Astrocyte (in vitro differentiated cells and primary cell): ENCODE measurements at regions not wholly inside any gene's neighbourhood (a gene's known extent, or its start where the extent isn't known, plus 50 kb on each side); places are given as distances from the start of the nearest gene placed in this dataset.
A peak's percentile ranks its signal among the peaks of the same experiment; 100 is the strongest.

Source experiments
- DNase-seq: peaks from one replicate; pipeline ENCODE4 v3.0.0-alpha.2; 2010; ENCODE audit warnings: low read depth
- FAIRE-seq: peaks from 2 replicates; lab custom pipeline; 2011; peaks lifted over from hg19 to GRCh38; lab: Jason Lieb, UNC
- H2AFZ ChIP-seq: 2 replicates; pipeline ENCODE4 v1.6.0; 2012; ENCODE audit warnings: low read depth, low read length, inconsistent platforms
- H3K27ac ChIP-seq: 2 replicates; pipeline ENCODE4 v1.5.1; 2011; ENCODE audit warnings: low read depth, low read length, inconsistent platforms
- H3K27me3 ChIP-seq: 2 replicates; pipeline ENCODE4 v1.6.0; 2011; ENCODE audit warnings: low read length, inconsistent platforms; ENCODE audit not compliant: insufficient read depth
- H3K36me3 ChIP-seq: 2 replicates; pipeline ENCODE4 v1.5.1; 2011; ENCODE audit warnings: low read length, inconsistent platforms; ENCODE audit not compliant: insufficient read depth
- H3K4me1 ChIP-seq: 2 replicates; pipeline ENCODE4 v1.5.1; 2011; ENCODE audit warnings: low read length, inconsistent platforms; ENCODE audit not compliant: insufficient read depth
- H3K4me2 ChIP-seq: 2 replicates; pipeline ENCODE4 v1.6.0; 2012; ENCODE audit warnings: low read length, inconsistent platforms
- H3K4me3 ChIP-seq: 2 replicates; pipeline ENCODE4 v1.5.1; 2011; ENCODE audit warnings: low read depth, mild to moderate bottlenecking, low read length, inconsistent platforms; ENCODE audit not compliant: insufficient read depth
- H3K79me2 ChIP-seq: 2 replicates; pipeline ENCODE4 v1.6.0; 2012; ENCODE audit warnings: mild to moderate bottlenecking, low read length, inconsistent platforms; ENCODE audit not compliant: insufficient read depth
- H3K9ac ChIP-seq: 2 replicates; pipeline ENCODE4 v1.6.0; 2012; ENCODE audit warnings: mild to moderate bottlenecking, low read length, inconsistent platforms
- H3K9me3 ChIP-seq: 2 replicates; pipeline ENCODE4 v1.5.1; 2012; ENCODE audit warnings: low read depth, mild to moderate bottlenecking, low read length, inconsistent platforms; ENCODE audit not compliant: insufficient read depth
- H4K20me1 ChIP-seq: 2 replicates; pipeline ENCODE4 v1.6.0; 2012; ENCODE audit warnings: low read length, inconsistent platforms; ENCODE audit not compliant: insufficient read depth
- H3K27ac Mint-ChIP-seq: one replicate; pipeline ENCODE4 v1.8.0; 2021; ENCODE audit warnings: mild to moderate bottlenecking, mixed read lengths; ENCODE audit not compliant: unreplicated experiment
- H3K27me3 Mint-ChIP-seq: one replicate; pipeline ENCODE4 v1.8.0; 2021; ENCODE audit warnings: low read depth, mixed read lengths; ENCODE audit not compliant: unreplicated experiment
- H3K36me3 Mint-ChIP-seq: one replicate; pipeline ENCODE4 v1.8.0; 2021; ENCODE audit warnings: low read depth, mixed read lengths; ENCODE audit not compliant: unreplicated experiment
- H3K4me1 Mint-ChIP-seq: one replicate; pipeline ENCODE4 v1.8.0; 2021; ENCODE audit warnings: low read depth, mixed read lengths; ENCODE audit not compliant: unreplicated experiment
- H3K4me3 Mint-ChIP-seq: one replicate; pipeline ENCODE4 v1.8.0; 2021; ENCODE audit warnings: mild to moderate bottlenecking, moderate library complexity, mixed read lengths; ENCODE audit not compliant: unreplicated experiment
- H3K9me3 Mint-ChIP-seq: one replicate; pipeline ENCODE4 v1.8.0; 2021; ENCODE audit warnings: mild to moderate bottlenecking, mixed read lengths; ENCODE audit not compliant: unreplicated experiment
- EZH2 ChIP-seq: IDR thresholded peaks from 2 replicates; pipeline ENCODE4 v1.6.1; 2012; ENCODE audit warnings: mild to moderate bottlenecking, low read length, inconsistent platforms; ENCODE audit not compliant: insufficient read depth
- TF ChIP-seq, protein P1 (sequence below): IDR thresholded peaks from 2 replicates; pipeline ENCODE4 v1.5.1; 2011; ENCODE audit warnings: low read depth, mild to moderate bottlenecking, inconsistent platforms, low read length, moderate library complexity; ENCODE audit not compliant: insufficient read depth

DNA sequence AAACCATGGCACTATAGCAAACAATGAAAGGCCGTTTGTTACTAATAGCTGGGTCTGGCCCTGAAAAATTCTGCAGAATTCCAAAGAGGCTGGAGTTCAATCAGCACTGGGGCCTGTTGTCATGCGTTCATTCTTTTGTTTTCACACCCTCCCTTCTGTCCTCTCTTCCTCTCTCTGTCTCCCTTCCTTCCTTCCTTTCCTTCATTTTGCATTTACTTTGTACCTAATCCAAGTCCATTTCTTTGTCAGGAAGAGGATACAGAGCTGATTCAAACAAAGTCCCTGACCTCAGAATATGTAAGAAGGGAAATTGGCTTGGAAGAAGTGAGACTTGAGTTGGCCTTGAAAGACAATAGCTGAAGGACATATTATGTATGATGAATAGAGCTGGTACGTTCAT is 119.6 kb upstream of the LDB2 start:
- Histone ChIP-seq H3K79me2 (no peaks in the 10 kb centered on the region), H3K4me1 (no peaks in the 10 kb centered on the region), H3K9me3 (no peaks in the 10 kb centered on the region), H3K4me2 (no peak overlapping the region), H3K4me3 (no peak overlapping the region), H3K27me3 (no peaks in the 10 kb centered on the region), H3K36me3 (no peaks in the 10 kb centered on the region), H3K9ac (no peak overlapping the region), H2AFZ (peak overlapping the region; percentile 42), H3K27ac (no peak overlapping the region), H4K20me1 (no peaks in the 10 kb centered on the region)
- FAIRE-seq (no peak), DNase-seq (no peak)
- peaks cover 16% of the 10 kb centered on the region for H3K27me3 Mint-ChIP-seq
- H3K27ac Mint-ChIP-seq, result no peak overlapping the region
- peaks cover 6% of the 10 kb centered on the region for H3K4me1 Mint-ChIP-seq
- no peak for TF ChIP-seq EZH2
- TF ChIP-seq, protein P1, sequence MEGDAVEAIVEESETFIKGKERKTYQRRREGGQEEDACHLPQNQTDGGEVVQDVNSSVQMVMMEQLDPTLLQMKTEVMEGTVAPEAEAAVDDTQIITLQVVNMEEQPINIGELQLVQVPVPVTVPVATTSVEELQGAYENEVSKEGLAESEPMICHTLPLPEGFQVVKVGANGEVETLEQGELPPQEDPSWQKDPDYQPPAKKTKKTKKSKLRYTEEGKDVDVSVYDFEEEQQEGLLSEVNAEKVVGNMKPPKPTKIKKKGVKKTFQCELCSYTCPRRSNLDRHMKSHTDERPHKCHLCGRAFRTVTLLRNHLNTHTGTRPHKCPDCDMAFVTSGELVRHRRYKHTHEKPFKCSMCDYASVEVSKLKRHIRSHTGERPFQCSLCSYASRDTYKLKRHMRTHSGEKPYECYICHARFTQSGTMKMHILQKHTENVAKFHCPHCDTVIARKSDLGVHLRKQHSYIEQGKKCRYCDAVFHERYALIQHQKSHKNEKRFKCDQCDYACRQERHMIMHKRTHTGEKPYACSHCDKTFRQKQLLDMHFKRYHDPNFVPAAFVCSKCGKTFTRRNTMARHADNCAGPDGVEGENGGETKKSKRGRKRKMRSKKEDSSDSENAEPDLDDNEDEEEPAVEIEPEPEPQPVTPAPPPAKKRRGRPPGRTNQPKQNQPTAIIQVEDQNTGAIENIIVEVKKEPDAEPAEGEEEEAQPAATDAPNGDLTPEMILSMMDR, result no peak
- no peak overlapping the region for H3K4me3 Mint-ChIP-seq
- no peaks in the 10 kb centered on the region for H3K36me3 Mint-ChIP-seq
- H3K9me3 Mint-ChIP-seq, result peaks cover 2% of the 10 kb centered on the region

- no peak overlapping the region for H2AFZ ChIP-seq
- no peaks in the 10 kb centered on the region for H3K36me3 ChIP-seq
- H3K79me2 ChIP-seq, result no peaks in the 10 kb centered on the region
- H4K20me1 ChIP-seq, result no peaks in the 10 kb centered on the region
- H3K27ac ChIP-seq, result no peak overlapping the region
- H3K4me3 ChIP-seq, result no peak overlapping the region
- no peak for TF ChIP-seq EZH2
- TF ChIP-seq, protein P1, result no peak
- DNase-seq (peak; percentile 51), FAIRE-seq (peak; percentile 79)
- H3K4me1 ChIP-seq, result no peaks in the 10 kb centered on the region
- Mint-ChIP-seq H3K27ac (no peak overlapping the region), H3K36me3 (no peaks in the 10 kb centered on the region), H3K4me3 (no peak overlapping the region), H3K27me3 (no peaks in the 10 kb centered on the region), H3K9me3 (no peaks in the 10 kb centered on the region), H3K4me1 (peaks cover 6% of the 10 kb centered on the region)
- H3K9ac ChIP-seq, result no peak overlapping the region
- no peaks in the 10 kb centered on the region for H3K9me3 ChIP-seq
- H3K4me2 ChIP-seq, result no peak overlapping the region
- H3K27me3 ChIP-seq, result no peaks in the 10 kb centered on the region
Measured at GRCh38 chr4:17013382-17014006, 115.0 kb upstream of the LDB2 start.

DNA sequence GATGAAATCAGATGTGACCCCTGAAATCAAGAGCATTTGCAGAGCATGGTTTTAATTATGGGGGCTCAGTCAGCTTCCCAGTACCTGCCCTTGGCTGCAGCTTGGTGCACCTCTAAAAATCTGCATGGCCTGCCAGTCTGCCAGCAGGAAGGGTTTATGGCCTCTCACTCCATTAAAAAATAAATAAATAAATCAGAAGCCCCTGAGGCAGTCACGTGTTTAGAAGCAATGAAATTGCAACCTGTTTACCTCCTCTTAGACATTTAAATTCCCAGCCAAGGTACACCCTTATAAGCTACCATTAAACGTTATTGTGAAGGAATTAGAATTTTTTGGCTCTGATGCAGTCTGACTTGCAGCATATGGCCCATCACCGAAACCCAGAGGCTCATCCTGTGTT is 114.0 kb upstream of the LDB2 start:
- H3K27ac Mint-ChIP-seq, result no peak overlapping the region
- H3K27me3 Mint-ChIP-seq, result no peaks in the 10 kb centered on the region
- DNase-seq (no peak), FAIRE-seq (no peak)
- Histone ChIP-seq H2AFZ (no peak overlapping the region), H3K4me2 (no peak overlapping the region), H3K4me3 (no peak overlapping the region), H3K9me3 (no peaks in the 10 kb centered on the region), H3K79me2 (no peaks in the 10 kb centered on the region), H3K4me1 (no peaks in the 10 kb centered on the region), H3K27ac (no peak overlapping the region), H3K27me3 (no peaks in the 10 kb centered on the region), H3K9ac (no peak overlapping the region), H4K20me1 (no peaks in the 10 kb centered on the region), H3K36me3 (no peaks in the 10 kb centered on the region)
- no peaks in the 10 kb centered on the region for H3K36me3 Mint-ChIP-seq
- H3K9me3 Mint-ChIP-seq, result no peaks in the 10 kb centered on the region
- H3K4me3 Mint-ChIP-seq, result no peak overlapping the region
- peaks cover 6% of the 10 kb centered on the region for H3K4me1 Mint-ChIP-seq
- TF ChIP-seq, protein P1, result no peak
- TF ChIP-seq EZH2, result no peak
